Upper lobe of right lung (tissue), 1 donor: ENCODE measurements at regions not wholly inside any gene's neighbourhood (a gene's known extent, or its start where the extent isn't known, plus 50 kb on each side); places are given as distances from the start of the nearest gene placed in this dataset.

Experiments
- ATAC-seq: fragments of 200-7000 bp; cut with Tn5 transposase; one replicate; pipeline ENCODE4 v1.9.1; 2020; ENCODE audit warnings: mild to moderate bottlenecking, moderate library complexity
- DNase-seq: peaks from one replicate; pipeline ENCODE4 v3.0.0-alpha.2; 2020
- H3K27ac ChIP-seq: fragments of 200-600 bp; one replicate; pipeline ENCODE4 v1.8.0; 2022
- H3K27me3 ChIP-seq: fragments of 200-600 bp; one replicate; pipeline ENCODE4 v1.8.0; 2022; ENCODE audit warnings: mild to moderate bottlenecking
- H3K36me3 ChIP-seq: fragments of 200-600 bp; one replicate; pipeline ENCODE4 v1.8.0; 2022
- H3K4me1 ChIP-seq: fragments of 200-600 bp; one replicate; pipeline ENCODE4 v1.8.0; 2022
- H3K4me3 ChIP-seq: fragments of 200-600 bp; one replicate; pipeline ENCODE4 v1.8.0; 2022; ENCODE audit warnings: mild to moderate bottlenecking
- H3K9me3 ChIP-seq: fragments of 200-600 bp; one replicate; pipeline ENCODE4 v1.8.0; 2022
- intact Hi-C: fragments of 100-400 bp; cut with DNase I; formaldehyde crosslinking; loops from one replicate; pipeline ENCODE4 v1.11.0; 2022
- TF ChIP-seq, protein P1 (sequence below): fragments of 200-600 bp; IDR thresholded peaks from one replicate; pipeline ENCODE4 v1.8.0; 2022; ENCODE audit warnings: antibody characterized with exemption
- donor health status: DM: no; HTN: yes; CAD: no; lungs with severe emphysema.

DNA sequence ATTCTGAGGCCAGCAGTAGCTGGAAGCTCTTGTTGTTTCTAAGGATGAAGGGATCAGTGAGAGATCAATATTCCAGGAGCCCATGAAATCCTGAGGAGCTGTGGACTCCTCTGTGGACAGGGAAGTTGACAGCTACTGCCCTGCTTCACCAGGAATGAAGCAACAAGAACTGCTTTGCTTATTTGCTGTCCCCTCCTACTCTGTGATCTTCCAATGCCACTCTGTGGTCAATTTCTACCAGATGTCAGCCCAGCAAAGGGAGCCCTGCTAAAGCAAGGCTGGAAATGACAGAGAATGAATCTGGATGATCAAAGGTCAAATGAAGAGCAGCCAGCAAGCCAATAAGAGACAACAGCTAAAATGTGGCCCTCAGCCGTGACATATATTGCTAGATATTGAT, 227.5 kb upstream of the CHRM2 start:
- ATAC-seq (no peak), DNase-seq (no peak)
- no peak overlapping the region for H3K27ac ChIP-seq
- intact Hi-C loops, result no loop called here
- H3K4me1 ChIP-seq, result no peaks in the 10 kb centered on the region
- TF ChIP-seq, protein P1, sequence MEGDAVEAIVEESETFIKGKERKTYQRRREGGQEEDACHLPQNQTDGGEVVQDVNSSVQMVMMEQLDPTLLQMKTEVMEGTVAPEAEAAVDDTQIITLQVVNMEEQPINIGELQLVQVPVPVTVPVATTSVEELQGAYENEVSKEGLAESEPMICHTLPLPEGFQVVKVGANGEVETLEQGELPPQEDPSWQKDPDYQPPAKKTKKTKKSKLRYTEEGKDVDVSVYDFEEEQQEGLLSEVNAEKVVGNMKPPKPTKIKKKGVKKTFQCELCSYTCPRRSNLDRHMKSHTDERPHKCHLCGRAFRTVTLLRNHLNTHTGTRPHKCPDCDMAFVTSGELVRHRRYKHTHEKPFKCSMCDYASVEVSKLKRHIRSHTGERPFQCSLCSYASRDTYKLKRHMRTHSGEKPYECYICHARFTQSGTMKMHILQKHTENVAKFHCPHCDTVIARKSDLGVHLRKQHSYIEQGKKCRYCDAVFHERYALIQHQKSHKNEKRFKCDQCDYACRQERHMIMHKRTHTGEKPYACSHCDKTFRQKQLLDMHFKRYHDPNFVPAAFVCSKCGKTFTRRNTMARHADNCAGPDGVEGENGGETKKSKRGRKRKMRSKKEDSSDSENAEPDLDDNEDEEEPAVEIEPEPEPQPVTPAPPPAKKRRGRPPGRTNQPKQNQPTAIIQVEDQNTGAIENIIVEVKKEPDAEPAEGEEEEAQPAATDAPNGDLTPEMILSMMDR, result no peak
- H3K36me3 ChIP-seq, result no peaks in the 10 kb centered on the region
- no peaks in the 10 kb centered on the region for H3K27me3 ChIP-seq
- no peak overlapping the region for H3K4me3 ChIP-seq
- no peaks in the 10 kb centered on the region for H3K9me3 ChIP-seq

DNA sequence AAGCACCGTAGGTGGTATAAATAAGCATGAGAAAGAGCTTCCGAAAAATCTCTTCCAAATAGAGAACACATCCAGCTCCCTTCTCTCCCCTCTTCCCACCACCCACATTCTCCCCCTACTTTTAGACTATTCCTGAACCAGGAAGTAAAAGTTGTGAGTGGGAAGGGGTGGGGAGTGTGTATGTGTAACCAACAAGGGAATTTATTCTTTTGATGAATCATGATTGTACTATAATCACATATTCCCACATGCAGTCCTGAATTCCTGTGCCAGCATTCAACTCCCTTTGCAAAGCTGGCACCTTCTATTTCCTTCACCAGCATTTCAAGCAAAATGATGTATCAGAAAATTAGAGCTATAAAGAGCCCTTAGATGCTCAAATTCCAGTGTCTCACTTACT, 230.6 kb upstream of the CHRM2 start:
- H3K36me3 ChIP-seq, result no peaks in the 10 kb centered on the region
- no peak overlapping the region for H3K4me3 ChIP-seq
- no peak overlapping the region for H3K27ac ChIP-seq
- no peaks in the 10 kb centered on the region for H3K4me1 ChIP-seq
- H3K27me3 ChIP-seq, result no peaks in the 10 kb centered on the region
- intact Hi-C loops, result no loop called here
- TF ChIP-seq, protein P1, result no peak
- no peaks in the 10 kb centered on the region for H3K9me3 ChIP-seq
- no peak for ATAC-seq
- no peak for DNase-seq

DNA sequence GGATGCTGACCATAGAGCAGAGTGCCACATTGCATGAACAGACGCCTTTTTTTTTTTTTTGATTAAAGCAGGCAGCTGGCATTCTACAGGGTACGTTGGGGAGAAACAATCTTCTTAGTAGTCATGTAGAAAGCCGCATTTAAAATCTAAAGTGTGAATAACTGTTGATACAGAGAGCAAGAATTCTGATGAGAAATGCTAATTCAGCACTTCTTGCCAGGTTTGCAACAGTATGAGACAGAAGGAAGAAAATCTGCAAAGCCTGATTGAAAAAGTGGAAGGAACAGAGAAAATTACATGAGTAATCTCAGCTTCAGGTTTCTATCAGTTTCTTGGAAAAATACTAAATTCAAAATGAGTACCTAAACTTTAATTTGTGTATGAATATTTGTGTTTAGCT, 232.7 kb upstream of the CHRM2 start:
- Histone ChIP-seq H3K4me3 (no peak overlapping the region), H3K27ac (no peak overlapping the region), H3K36me3 (no peaks in the 10 kb centered on the region), H3K27me3 (no peaks in the 10 kb centered on the region), H3K9me3 (no peaks in the 10 kb centered on the region), H3K4me1 (no peaks in the 10 kb centered on the region)
- intact Hi-C loops, result no loop called here
- DNase-seq (no peak), ATAC-seq (no peak)
- TF ChIP-seq, protein P1, result no peak

DNA sequence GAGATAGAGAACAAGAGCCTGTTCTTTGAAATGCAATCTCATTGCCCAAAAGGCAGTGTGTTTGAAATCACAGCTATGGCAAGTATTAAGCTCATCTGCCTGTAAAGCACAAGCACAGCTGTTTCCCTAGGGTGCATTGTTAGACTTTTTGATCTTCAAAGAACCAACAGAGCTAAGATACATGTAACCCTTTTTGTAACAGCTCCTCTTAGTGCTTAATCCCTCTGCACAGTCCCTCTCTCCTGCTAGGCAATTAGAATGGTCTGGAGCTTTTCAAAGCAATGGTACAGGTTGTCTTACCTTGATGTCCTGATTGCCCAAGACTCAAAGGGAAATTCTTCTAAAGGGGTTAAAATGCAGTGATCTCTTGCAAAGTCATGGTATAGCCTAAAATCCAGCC, 249.6 kb upstream of the CHRM2 start:
- Histone ChIP-seq H3K27ac (no peak overlapping the region), H3K9me3 (no peaks in the 10 kb centered on the region), H3K4me3 (no peak overlapping the region), H3K4me1 (no peaks in the 10 kb centered on the region), H3K27me3 (no peaks in the 10 kb centered on the region), H3K36me3 (no peaks in the 10 kb centered on the region)
- TF ChIP-seq, protein P1, result no peak
- ATAC-seq, result no peak
- intact Hi-C loops, result no loop called here
- no peak for DNase-seq

DNA sequence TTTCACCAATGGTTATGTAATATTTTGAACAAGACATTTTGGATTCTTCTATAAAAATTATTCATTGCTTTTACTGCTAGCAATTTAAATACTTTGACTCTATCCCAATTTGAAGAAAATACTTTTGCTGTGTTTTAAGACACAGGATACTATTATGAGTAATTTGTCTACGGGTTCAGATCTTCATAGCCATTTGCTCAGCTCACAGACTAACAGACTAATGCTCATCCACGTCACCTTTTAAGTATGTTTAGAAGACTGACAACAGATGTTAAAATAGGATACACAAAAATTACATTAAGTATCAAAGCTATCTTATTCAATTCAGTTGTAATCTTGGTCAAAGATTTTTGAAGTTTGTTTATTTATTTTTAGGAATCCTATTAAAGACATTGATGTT, 251.3 kb upstream of the CHRM2 start:
- ATAC-seq, result no peak
- intact Hi-C loops, result no loop called here
- TF ChIP-seq, protein P1, result no peak
- H3K27me3 ChIP-seq, result no peaks in the 10 kb centered on the region
- H3K36me3 ChIP-seq, result no peaks in the 10 kb centered on the region
- no peak overlapping the region for H3K4me3 ChIP-seq
- H3K27ac ChIP-seq, result no peak overlapping the region
- no peaks in the 10 kb centered on the region for H3K4me1 ChIP-seq
- no peak for DNase-seq
- no peaks in the 10 kb centered on the region for H3K9me3 ChIP-seq
